Mesenchymal stem cell (in vitro differentiated cells and primary cell): ENCODE measurements at regions not wholly inside any gene's neighbourhood (a gene's known extent, or its start where the extent isn't known, plus 50 kb on each side); places are given as distances from the start of the nearest gene placed in this dataset.
"Not testable (repeated sequence)": the region's sequence is repeated elsewhere in the genome, so short reads cannot be mapped to it uniquely, and the experiment has no call there.

Experiments
- DNase-seq: peaks from one replicate; pipeline ENCODE4 v3.0.0-alpha.2; 2013
- H2AFZ ChIP-seq: one replicate; pipeline ENCODE4 v1.6.1; 2013; ENCODE audit warnings: low read depth, mild to moderate bottlenecking, control low read depth, inconsistent platforms, low read length, moderate library complexity
- H2AK5ac ChIP-seq: 2 replicates; pipeline ENCODE4 v1.6.1; 2013; ENCODE audit warnings: low read length, moderate library complexity, mild to moderate bottlenecking, inconsistent platforms; ENCODE audit not compliant: severe bottlenecking
- H2BK120ac ChIP-seq: one replicate; pipeline ENCODE4 v1.6.1; 2013; ENCODE audit warnings: low read depth, mild to moderate bottlenecking, inconsistent platforms, low read length, moderate library complexity
- H2BK12ac ChIP-seq, 2 experiments: one replicate each; pipeline ENCODE4 v1.6.1; 2013; ENCODE audit warnings: inconsistent platforms in 2 of 2, low read length in 2 of 2, mild to moderate bottlenecking in 2 of 2, moderate library complexity in 2 of 2, control low read depth in 1 of 2
- H2BK15ac ChIP-seq: one replicate; pipeline ENCODE4 v1.6.1; 2013; ENCODE audit warnings: mild to moderate bottlenecking, low read depth, inconsistent platforms; ENCODE audit not compliant: poor library complexity, severe bottlenecking
- H2BK5ac ChIP-seq: 2 replicates; pipeline ENCODE4 v1.6.1; 2013; ENCODE audit warnings: low read depth, mild to moderate bottlenecking, low read length, control low read depth, inconsistent platforms; ENCODE audit not compliant: poor library complexity, severe bottlenecking
- H3K14ac ChIP-seq, 2 experiments: one replicate each; pipeline ENCODE4 v1.6.1; 2013; ENCODE audit warnings: inconsistent platforms in 2 of 2, low read length in 2 of 2, control low read depth in 1 of 2, mild to moderate bottlenecking in 1 of 2, moderate library complexity in 1 of 2
- H3K18ac ChIP-seq, 2 experiments: one replicate each; pipeline ENCODE4 v1.6.1; 2013; ENCODE audit warnings: inconsistent platforms in 2 of 2, low read length in 2 of 2, control low read depth in 1 of 2, low read depth in 1 of 2, mild to moderate bottlenecking in 1 of 2
- H3K23ac ChIP-seq, 2 experiments: one replicate each; pipeline ENCODE4 v1.6.1; 2013; ENCODE audit warnings: inconsistent platforms in 2 of 2, low read length in 2 of 2, mild to moderate bottlenecking in 2 of 2, moderate library complexity in 2 of 2, control low read depth in 1 of 2
- H3K27ac ChIP-seq: 2 replicates; pipeline ENCODE4 v1.5.1; 2013; ENCODE audit warnings: mild to moderate bottlenecking, moderate library complexity, low read length, control low read depth, inconsistent platforms; ENCODE audit not compliant: poor library complexity, severe bottlenecking
- H3K27me3 ChIP-seq, 2 experiments: 2 replicates each; pipeline versions ENCODE4 v1.6.1 to v1.7.0; 2013; ENCODE audit warnings: low read length in 2 of 2, mild to moderate bottlenecking in 2 of 2, moderate library complexity in 2 of 2, control low read depth in 1 of 2, inconsistent platforms in 1 of 2; ENCODE audit not compliant: control insufficient read depth in 1 of 2, insufficient read depth in 1 of 2
- H3K36me3 ChIP-seq, 2 experiments: 2 replicates each; pipeline versions ENCODE4 v1.6.1 to v1.7.0; 2013; ENCODE audit warnings: low read length in 2 of 2, control low read depth in 1 of 2, inconsistent platforms in 1 of 2, low read depth in 1 of 2, mild to moderate bottlenecking in 1 of 2; ENCODE audit not compliant: insufficient read depth in 2 of 2, control insufficient read depth in 1 of 2
- H3K4ac ChIP-seq, 2 experiments: one replicate each; pipeline ENCODE4 v1.6.1; 2013; ENCODE audit warnings: inconsistent platforms in 2 of 2, low read length in 2 of 2, mild to moderate bottlenecking in 2 of 2, moderate library complexity in 2 of 2, control low read depth in 1 of 2, low read depth in 1 of 2
- H3K4me1 ChIP-seq: 2 replicates; pipeline ENCODE4 v1.6.1; 2013; ENCODE audit warnings: low read depth, low read length, control low read depth; ENCODE audit not compliant: control insufficient read depth, insufficient read depth
- H3K4me2 ChIP-seq: 2 replicates; pipeline ENCODE4 v1.6.1; 2013; ENCODE audit warnings: low read length, mild to moderate bottlenecking, inconsistent platforms; ENCODE audit not compliant: poor library complexity, severe bottlenecking
- H3K4me3 ChIP-seq, 2 experiments: 2 replicates each; pipeline versions ENCODE4 v1.5.1 to v1.7.0; 2013; ENCODE audit warnings: low read length in 2 of 2, mild to moderate bottlenecking in 2 of 2, control low read depth in 1 of 2, low read depth in 1 of 2; ENCODE audit not compliant: insufficient read depth in 1 of 2
- H3K79me1 ChIP-seq: replicated peaks from 2 replicates; pipeline ENCODE4 v1.6.1; 2013; ENCODE audit warnings: mild to moderate bottlenecking, control low read depth, low read length, inconsistent platforms; ENCODE audit not compliant: poor library complexity, severe bottlenecking
- H3K9ac ChIP-seq: 2 replicates; pipeline ENCODE4 v1.7.0; 2013; ENCODE audit warnings: mild to moderate bottlenecking, low read length, moderate library complexity
- H3K9me3 ChIP-seq: 2 replicates; pipeline ENCODE4 v1.7.0; 2013; ENCODE audit warnings: mild to moderate bottlenecking, low read length; ENCODE audit not compliant: control insufficient read depth
- H4K8ac ChIP-seq: one replicate; pipeline ENCODE4 v1.6.1; 2013; ENCODE audit warnings: inconsistent platforms, mild to moderate bottlenecking, low read length, moderate library complexity
- H4K91ac ChIP-seq: one replicate; pipeline ENCODE4 v1.6.1; 2013; ENCODE audit warnings: mild to moderate bottlenecking, low read length, inconsistent platforms
- WGBS: methylation state at CpG from one replicate; pipeline ENCODE4 v1.1.7; 2013; ENCODE audit warnings: mixed read lengths; 5-methylcytosine and 5-hydroxymethylcytosine counted together

DNA sequence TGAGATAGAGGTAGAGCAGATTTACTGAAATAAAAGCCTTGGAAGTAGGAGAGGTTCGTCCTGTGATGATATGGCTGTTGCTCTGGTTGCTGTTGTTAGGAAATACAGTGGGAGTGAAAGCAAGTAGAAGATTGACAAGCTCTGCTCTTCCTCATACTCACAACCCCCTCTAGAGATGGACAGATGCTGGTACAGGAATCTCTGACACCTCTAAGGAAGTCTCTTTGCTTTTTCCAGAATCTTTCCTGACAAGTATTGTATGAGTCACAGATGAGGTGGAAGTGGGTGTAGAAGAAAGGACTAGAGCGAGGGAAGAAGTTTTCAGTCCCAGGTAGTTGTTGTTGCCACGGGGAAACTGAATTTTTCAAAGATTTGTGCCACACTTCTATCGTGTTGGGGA lies 337.8 kb downstream of the RPIA start:
- not testable (repeated sequence) for H3K23ac ChIP-seq, H3K4ac ChIP-seq, H2AK5ac ChIP-seq, H2AFZ ChIP-seq, H3K4me2 ChIP-seq, H3K27me3 ChIP-seq, H3K4me1 ChIP-seq, H3K14ac ChIP-seq, H2BK15ac ChIP-seq, H3K27ac ChIP-seq, H4K91ac ChIP-seq, H2BK5ac ChIP-seq, H3K4me3 ChIP-seq, H3K79me1 ChIP-seq, DNase-seq, H3K36me3 ChIP-seq, H3K9ac ChIP-seq, H2BK12ac ChIP-seq, H3K18ac ChIP-seq, H4K8ac ChIP-seq, H2BK120ac ChIP-seq, H3K9me3 ChIP-seq
- WGBS: no CpG with 5 or more reads among the region's 4 CpGs

GRCh38 chr2:89048138-89049066 lies 356.9 kb downstream of the RPIA start:
- H4K8ac ChIP-seq, H3K27ac ChIP-seq, H3K4me3 ChIP-seq, H3K79me1 ChIP-seq, H3K9ac ChIP-seq, H2BK120ac ChIP-seq, H4K91ac ChIP-seq, H2BK12ac ChIP-seq, H2AK5ac ChIP-seq, H3K23ac ChIP-seq, H3K4ac ChIP-seq, H3K4me1 ChIP-seq, H2BK5ac ChIP-seq, H3K27me3 ChIP-seq, H2BK15ac ChIP-seq, H3K14ac ChIP-seq, H3K18ac ChIP-seq, H3K9me3 ChIP-seq, H3K36me3 ChIP-seq, H2AFZ ChIP-seq, H3K4me2 ChIP-seq: not testable (repeated sequence)
- DNase-seq: peak; percentile 1
- WGBS: no CpG with 5 or more reads among the region's 3 CpGs

- not testable (repeated sequence) for H3K14ac ChIP-seq, H3K9ac ChIP-seq, H2AK5ac ChIP-seq, H3K18ac ChIP-seq, H2BK5ac ChIP-seq, H3K27me3 ChIP-seq, H2BK12ac ChIP-seq, H3K4me3 ChIP-seq, H2BK120ac ChIP-seq, H4K8ac ChIP-seq, H2BK15ac ChIP-seq, H3K4me2 ChIP-seq, H3K27ac ChIP-seq, H4K91ac ChIP-seq, H3K4ac ChIP-seq, H3K23ac ChIP-seq, H2AFZ ChIP-seq, H3K36me3 ChIP-seq, H3K79me1 ChIP-seq, DNase-seq, H3K9me3 ChIP-seq, H3K4me1 ChIP-seq
- 52% methylated on average over 2 of the region's 4 CpGs for WGBS
Measured at GRCh38 chr2:89058616-89059015, 367.1 kb downstream of the RPIA start.

- H3K9ac ChIP-seq, H3K4me3 ChIP-seq, H3K4ac ChIP-seq, H2AK5ac ChIP-seq, H3K18ac ChIP-seq, H3K4me1 ChIP-seq, DNase-seq, H2AFZ ChIP-seq, H3K4me2 ChIP-seq, H2BK15ac ChIP-seq, H3K36me3 ChIP-seq, H3K14ac ChIP-seq, H3K27ac ChIP-seq, H3K27me3 ChIP-seq, H4K91ac ChIP-seq, H2BK12ac ChIP-seq, H2BK120ac ChIP-seq, H3K79me1 ChIP-seq, H4K8ac ChIP-seq, H3K9me3 ChIP-seq, H2BK5ac ChIP-seq, H3K23ac ChIP-seq: not testable (repeated sequence)
- WGBS: no CpG with 5 or more reads among the region's 1 CpG
Measured at GRCh38 chr2:89061174-89061573, 369.7 kb downstream of the RPIA start.
